ENCODE measurements at regions not wholly inside any gene's neighbourhood (a gene's known extent, or its start where the extent isn't known, plus 50 kb on each side); places are given as distances from the start of the nearest gene placed in this dataset.
A peak's percentile ranks its signal among the peaks of the same experiment; 100 is the strongest.

DNA sequence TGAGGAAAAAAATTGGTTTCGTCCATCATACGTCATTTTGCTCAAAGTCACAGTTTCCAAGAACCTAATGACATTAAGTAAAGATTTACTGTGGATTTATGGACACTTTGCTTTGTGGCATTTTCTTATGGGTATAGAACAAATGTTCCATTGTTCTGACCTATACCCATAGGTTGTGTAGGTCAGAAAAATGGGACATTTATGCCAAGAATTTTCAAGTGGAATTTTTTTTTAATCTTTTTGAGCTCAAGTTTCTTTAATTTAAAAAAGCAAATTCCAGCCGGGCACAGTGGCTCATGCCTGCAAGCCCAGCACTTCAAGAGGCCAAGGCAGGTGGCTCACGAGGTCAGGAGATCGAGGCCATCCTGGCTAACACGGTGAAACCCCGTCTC, 187.5 kb upstream of the TPM1 start:
- H3K9ac ChIP-seq (ENCODE audit: control insufficient read depth, extremely low read depth, insufficient read depth, low read length): no peak overlapping the region
- H3K36me3 ChIP-seq (ENCODE audit: control insufficient read depth in 2 of 2, extremely low read depth in 1 of 2, insufficient read depth in 2 of 2, low read length in 2 of 2): no peaks in the 10 kb centered on the region
- H3K27me3 ChIP-seq (ENCODE audit: control insufficient read depth, extremely low read depth, insufficient read depth, low read length): no peaks in the 10 kb centered on the region
- no peak overlapping the region for H3K4me3 ChIP-seq (ENCODE audit: control insufficient read depth in 2 of 3, extremely low read depth in 1 of 3, insufficient read depth in 2 of 3, low read depth in 1 of 3, low read length in 3 of 3)
- H3K79me2 ChIP-seq (ENCODE audit: control insufficient read depth, insufficient read depth, low read length): no peaks in the 10 kb centered on the region
- no peak for DNase-seq (ENCODE audit: low read depth, low spot score)
- H4K20me1 ChIP-seq (ENCODE audit: control insufficient read depth, extremely low read depth, insufficient read depth, low read length): no peaks in the 10 kb centered on the region
- FAIRE-seq: no peak
- no peaks in the 10 kb centered on the region for H3K9me1 ChIP-seq (ENCODE audit: control insufficient read depth, extremely low read depth, insufficient read depth, low read length)
- H2AFZ ChIP-seq (ENCODE audit: control insufficient read depth, low read length): no peak overlapping the region
- H3K4me2 ChIP-seq (ENCODE audit: control insufficient read depth, extremely low read depth, insufficient read depth, low read depth, low read length): no peak overlapping the region
- no peaks in the 10 kb centered on the region for H3K9me3 ChIP-seq (ENCODE audit: control insufficient read depth, low read depth, low read length)
- peaks cover 46% of the 10 kb centered on the region for H3K4me1 ChIP-seq (ENCODE audit: control insufficient read depth, extremely low read depth, insufficient read depth, low read length)
- TF ChIP-seq EZH2 (IDR thresholded peaks at IDR 0.05; ENCODE audit: low read length) (no peak), CTCF (optimal IDR thresholded peaks at IDR 0.05 in 1 of 3, IDR thresholded peaks at IDR 0.05 in 1 of 3, conservative IDR thresholded peaks at IDR 0.05 in 1 of 3; ENCODE audit: extremely low read depth in 1 of 3, insufficient read depth in 2 of 3, low read length in 3 of 3) (no peak)
- H3K27ac ChIP-seq (ENCODE audit: control insufficient read depth, insufficient read depth, low read length): no peak overlapping the region
- dilution Hi-C loops (cut with MboI; ENCODE audit: extremely low pct_ligation_motif_present, low sequenced_read_pairs): no loop called here

GRCh38 chr15:62856466-62857246, 185.9 kb upstream of the TPM1 start:
- Histone ChIP-seq H3K36me3 (ENCODE audit: control insufficient read depth in 2 of 2, extremely low read depth in 1 of 2, insufficient read depth in 2 of 2, low read length in 2 of 2) (no peaks in the 10 kb centered on the region), H3K27me3 (ENCODE audit: control insufficient read depth, extremely low read depth, insufficient read depth, low read length) (no peaks in the 10 kb centered on the region), H2AFZ (ENCODE audit: control insufficient read depth, low read length) (no peak overlapping the region), H3K9ac (ENCODE audit: control insufficient read depth, extremely low read depth, insufficient read depth, low read length) (peak overlapping the region; percentile 47), H3K4me1 (ENCODE audit: control insufficient read depth, extremely low read depth, insufficient read depth, low read length) (peaks cover 33% of the 10 kb centered on the region), H3K4me3 (ENCODE audit: control insufficient read depth in 2 of 3, extremely low read depth in 1 of 3, insufficient read depth in 2 of 3, low read depth in 1 of 3, low read length in 3 of 3) (no peak overlapping the region), H3K9me1 (ENCODE audit: control insufficient read depth, extremely low read depth, insufficient read depth, low read length) (no peaks in the 10 kb centered on the region), H3K27ac (ENCODE audit: control insufficient read depth, insufficient read depth, low read length) (no peak overlapping the region), H4K20me1 (ENCODE audit: control insufficient read depth, extremely low read depth, insufficient read depth, low read length) (no peaks in the 10 kb centered on the region), H3K4me2 (ENCODE audit: control insufficient read depth, extremely low read depth, insufficient read depth, low read depth, low read length) (peak overlapping the region; percentile 64), H3K79me2 (ENCODE audit: control insufficient read depth, insufficient read depth, low read length) (no peaks in the 10 kb centered on the region), H3K9me3 (ENCODE audit: control insufficient read depth, low read depth, low read length) (no peaks in the 10 kb centered on the region)
- no peak for DNase-seq (ENCODE audit: low read depth, low spot score)
- no peak for TF ChIP-seq EZH2 (IDR thresholded peaks at IDR 0.05; ENCODE audit: low read length)
- no peak for TF ChIP-seq CTCF (optimal IDR thresholded peaks at IDR 0.05 in 1 of 3, IDR thresholded peaks at IDR 0.05 in 1 of 3, conservative IDR thresholded peaks at IDR 0.05 in 1 of 3; ENCODE audit: extremely low read depth in 1 of 3, insufficient read depth in 2 of 3, low read length in 3 of 3)
- FAIRE-seq: no peak
- dilution Hi-C loops (cut with MboI; ENCODE audit: extremely low pct_ligation_motif_present, low sequenced_read_pairs): no loop called here

Data from keratinocyte (primary cell).